CD14-positive monocyte (primary cell): ENCODE measurements at regions not wholly inside any gene's neighbourhood (a gene's known extent, or its start where the extent isn't known, plus 50 kb on each side); places are given as distances from the start of the nearest gene placed in this dataset.

Experiments
- DNase-seq, 3 donors: peaks; one replicate each; pipeline ENCODE4 v3.0.0-alpha.2; 2011 to 2022
- H2AFZ ChIP-seq: 2 replicates; pipeline ENCODE4 v1.6.0; 2012; ENCODE audit warnings: mild to moderate bottlenecking, low read depth, low read length, inconsistent platforms; ENCODE audit not compliant: insufficient read depth, poor library complexity, severe bottlenecking
- H3K27ac ChIP-seq, 2 donors: 1 replicate in 1 of 2; 2 replicates in 1 of 2; pipeline ENCODE4 v1.5.1; 2012 to 2013; ENCODE audit warnings: low read length in 2 of 2, control low read depth in 1 of 2, inconsistent platforms in 1 of 2, low read depth in 1 of 2, mild to moderate bottlenecking in 1 of 2
- H3K27me3 ChIP-seq, 2 donors: one replicate each; pipeline versions ENCODE4 v1.6.0 to v1.6.1; 2011 to 2013; ENCODE audit warnings: low read length in 2 of 2; ENCODE audit not compliant: control insufficient read depth in 2 of 2, insufficient read depth in 2 of 2
- H3K36me3 ChIP-seq, 2 donors: replicated peaks in 1 of 2; 1 replicate in 1 of 2; 2 replicates in 1 of 2; pipeline versions ENCODE4 v1.5.1 to v1.6.1; 2012 to 2013; ENCODE audit warnings: low read length in 2 of 2, control low read depth in 1 of 2, inconsistent platforms in 1 of 2, mild to moderate bottlenecking in 1 of 2; ENCODE audit not compliant: insufficient read depth in 2 of 2, control insufficient read depth in 1 of 2
- H3K4me1 ChIP-seq, 2 donors: 1 replicate in 1 of 2; 2 replicates in 1 of 2; pipeline versions ENCODE4 v1.5.1 to v1.6.1; 2012 to 2013; ENCODE audit warnings: low read length in 2 of 2, control low read depth in 1 of 2, inconsistent platforms in 1 of 2, mild to moderate bottlenecking in 1 of 2, moderate library complexity in 1 of 2; ENCODE audit not compliant: insufficient read depth in 2 of 2, control insufficient read depth in 1 of 2
- H3K4me2 ChIP-seq: replicated peaks from 2 replicates; pipeline ENCODE3; 2012; ENCODE audit warnings: low read length, moderate library complexity, mild to moderate bottlenecking; ENCODE audit not compliant: poor library complexity, severe bottlenecking; ENCODE audit errors: extremely low read depth
- H3K4me3 ChIP-seq, 3 experiments: fragments of 200-600 bp in 1 of 3; sonication (generic) in 1 of 3; replicated peaks in 1 of 3; 1 replicate in 2 of 3; 2 replicates in 1 of 3; pipeline ENCODE4 v1.5.1; 2011 to 2013; ENCODE audit warnings: low read length in 3 of 3, mild to moderate bottlenecking in 3 of 3, control low read depth in 2 of 3, low read depth in 2 of 3, inconsistent platforms in 1 of 3, moderate library complexity in 1 of 3
- H3K79me2 ChIP-seq: 2 replicates; pipeline ENCODE4 v1.6.0; 2012; ENCODE audit warnings: mild to moderate bottlenecking, control low read depth, inconsistent platforms, low read length, moderate library complexity; ENCODE audit not compliant: insufficient read depth
- H3K9ac ChIP-seq: 2 replicates; pipeline ENCODE4 v1.6.0; 2017; ENCODE audit warnings: low read length, mild to moderate bottlenecking; ENCODE audit not compliant: insufficient read depth, poor library complexity, severe bottlenecking
- H3K9me3 ChIP-seq, 2 donors: replicated peaks in 1 of 2; 1 replicate in 1 of 2; 2 replicates in 1 of 2; pipeline versions ENCODE4 v1.5.1 to v1.6.1; 2012 to 2013; ENCODE audit warnings: low read length in 2 of 2, control low read depth in 1 of 2; ENCODE audit not compliant: control insufficient read depth in 1 of 2, insufficient read depth in 1 of 2
- H4K20me1 ChIP-seq: 2 replicates; pipeline ENCODE4 v1.6.0; 2012; ENCODE audit warnings: mild to moderate bottlenecking, low read length, control low read depth, moderate library complexity; ENCODE audit not compliant: insufficient read depth
- H3K27ac Mint-ChIP-seq, 7 donors: one replicate each; pipeline ENCODE4 v1.8.0; 2020; ENCODE audit warnings: mild to moderate bottlenecking in 7 of 7, mixed read lengths in 7 of 7, moderate library complexity in 6 of 7, inconsistent platforms in 2 of 7
- H3K27me3 Mint-ChIP-seq, 3 donors: one replicate each; pipeline ENCODE4 v1.8.0; 2021 to 2022; ENCODE audit warnings: low read depth in 3 of 3, mild to moderate bottlenecking in 3 of 3, mixed read lengths in 3 of 3, moderate library complexity in 3 of 3, inconsistent platforms in 1 of 3
- H3K36me3 Mint-ChIP-seq, 2 donors: one replicate each; pipeline ENCODE4 v1.8.0; 2020; ENCODE audit warnings: mixed read lengths in 2 of 2, inconsistent platforms in 1 of 2, mild to moderate bottlenecking in 1 of 2
- H3K4me1 Mint-ChIP-seq: one replicate; pipeline ENCODE4 v1.8.0; 2020; ENCODE audit warnings: mild to moderate bottlenecking, mixed read lengths
- H3K4me3 Mint-ChIP-seq, 2 donors: one replicate each; pipeline ENCODE4 v1.8.0; 2020; ENCODE audit warnings: mild to moderate bottlenecking in 2 of 2, mixed read lengths in 2 of 2, moderate library complexity in 1 of 2
- H3K9me3 Mint-ChIP-seq, 7 donors: one replicate each; pipeline ENCODE4 v1.8.0; 2020 to 2022; ENCODE audit warnings: mixed read lengths in 7 of 7, mild to moderate bottlenecking in 6 of 7, moderate library complexity in 6 of 7, inconsistent platforms in 2 of 7
- WGBS: methylation state at CpG from one replicate; pipeline ENCODE4 v1.1.5; 2013; ENCODE audit warnings: missing lambda C conversion rate; ENCODE audit not compliant: insufficient coverage; 5-methylcytosine and 5-hydroxymethylcytosine counted together
- intact Hi-C, 2 donors: fragments of 100-400 bp; cut with micrococcal nuclease; formaldehyde crosslinking; loops; one replicate each; pipeline versions ENCODE4 v1.15.0 to v1.15.1; 2023
- TF ChIP-seq, protein P1 (sequence below): fragments of 200-600 bp; IDR thresholded peaks from one replicate; pipeline ENCODE4 v1.8.0; 2022; ENCODE audit warnings: antibody characterized with exemption, mild to moderate bottlenecking

DNA sequence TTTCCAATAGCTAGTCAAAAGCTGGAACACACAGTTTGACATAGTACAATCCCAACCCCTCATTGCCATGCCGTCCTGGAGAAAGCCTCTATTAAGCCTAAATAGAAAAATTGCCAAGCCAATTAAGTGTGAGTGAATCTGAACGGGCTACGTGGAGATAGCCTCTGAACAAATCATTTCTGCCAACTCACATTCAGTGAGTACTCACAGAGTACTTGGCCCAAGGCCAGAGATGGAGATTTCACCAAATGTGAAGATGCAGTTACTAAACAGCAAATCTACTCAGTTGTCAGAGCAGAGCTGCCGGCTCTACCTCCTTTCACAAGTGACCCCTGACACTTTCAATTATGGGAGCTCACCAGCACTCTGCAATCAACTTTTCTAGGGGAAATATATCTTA lies 350.0 kb downstream of the GALC start:
- Histone ChIP-seq H4K20me1 (no peaks in the 10 kb centered on the region), H2AFZ (no peak overlapping the region), H3K27me3 (no peaks in the 10 kb centered on the region), H3K4me2 (no peak overlapping the region), H3K27ac (no peak overlapping the region), H3K4me1 (no peaks in the 10 kb centered on the region), H3K4me3 (no peak overlapping the region), H3K9me3 (no peaks in the 10 kb centered on the region), H3K9ac (no peak overlapping the region), H3K79me2 (no peaks in the 10 kb centered on the region), H3K36me3 (no peaks in the 10 kb centered on the region)
- intact Hi-C loops, result no loop called here
- Mint-ChIP-seq H3K36me3 (no peaks in the 10 kb centered on the region), H3K27ac (no peak overlapping the region), H3K4me3 (no peak overlapping the region), H3K27me3 (no peaks in the 10 kb centered on the region), H3K4me1 (no peaks in the 10 kb centered on the region), H3K9me3 (peaks cover 0 to 7% (median 1%) of the 10 kb centered on the region in 7 donors)
- DNase-seq, result no peak
- TF ChIP-seq, protein P1, sequence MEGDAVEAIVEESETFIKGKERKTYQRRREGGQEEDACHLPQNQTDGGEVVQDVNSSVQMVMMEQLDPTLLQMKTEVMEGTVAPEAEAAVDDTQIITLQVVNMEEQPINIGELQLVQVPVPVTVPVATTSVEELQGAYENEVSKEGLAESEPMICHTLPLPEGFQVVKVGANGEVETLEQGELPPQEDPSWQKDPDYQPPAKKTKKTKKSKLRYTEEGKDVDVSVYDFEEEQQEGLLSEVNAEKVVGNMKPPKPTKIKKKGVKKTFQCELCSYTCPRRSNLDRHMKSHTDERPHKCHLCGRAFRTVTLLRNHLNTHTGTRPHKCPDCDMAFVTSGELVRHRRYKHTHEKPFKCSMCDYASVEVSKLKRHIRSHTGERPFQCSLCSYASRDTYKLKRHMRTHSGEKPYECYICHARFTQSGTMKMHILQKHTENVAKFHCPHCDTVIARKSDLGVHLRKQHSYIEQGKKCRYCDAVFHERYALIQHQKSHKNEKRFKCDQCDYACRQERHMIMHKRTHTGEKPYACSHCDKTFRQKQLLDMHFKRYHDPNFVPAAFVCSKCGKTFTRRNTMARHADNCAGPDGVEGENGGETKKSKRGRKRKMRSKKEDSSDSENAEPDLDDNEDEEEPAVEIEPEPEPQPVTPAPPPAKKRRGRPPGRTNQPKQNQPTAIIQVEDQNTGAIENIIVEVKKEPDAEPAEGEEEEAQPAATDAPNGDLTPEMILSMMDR, result no peak
- WGBS, result no CpG with 5 or more reads among the region's 4 CpGs

- no peaks in the 10 kb centered on the region for H3K36me3 ChIP-seq
- no peak overlapping the region for H2AFZ ChIP-seq
- Mint-ChIP-seq H3K4me1 (no peaks in the 10 kb centered on the region), H3K4me3 (no peak overlapping the region), H3K27me3 (no peaks in the 10 kb centered on the region), H3K27ac (no peak overlapping the region), H3K9me3 (peaks cover 0 to 3% (median 0%) of the 10 kb centered on the region in 7 donors), H3K36me3 (no peaks in the 10 kb centered on the region)
- H3K27ac ChIP-seq, result no peak overlapping the region
- no peaks in the 10 kb centered on the region for H3K79me2 ChIP-seq
- no peaks in the 10 kb centered on the region for H4K20me1 ChIP-seq
- no peaks in the 10 kb centered on the region for H3K27me3 ChIP-seq
- no peak overlapping the region for H3K4me3 ChIP-seq
- no peak for DNase-seq
- intact Hi-C loops, result no loop called here
- TF ChIP-seq, protein P1, result no peak
- no peak overlapping the region for H3K9ac ChIP-seq
- no peak overlapping the region for H3K4me2 ChIP-seq
- no peaks in the 10 kb centered on the region for H3K9me3 ChIP-seq
- no peaks in the 10 kb centered on the region for H3K4me1 ChIP-seq
Measured at GRCh38 chr14:87640553-87640952, 352.4 kb downstream of the GALC start.
